Heart left ventricle (tissue), 16 donors: ENCODE measurements at regions not wholly inside any gene's neighbourhood (a gene's known extent, or its start where the extent isn't known, plus 50 kb on each side); places are given as distances from the start of the nearest gene placed in this dataset.

Experiments used
- ATAC-seq, 4 donors: fragments of 200-7000 bp; cut with Tn5 transposase; one replicate each; pipeline ENCODE4 v1.9.1; 2020 to 2022; ENCODE audit warnings: moderate library complexity in 4 of 4, mild to moderate bottlenecking in 3 of 4, moderate number of reproducible peaks in 1 of 4
- DNase-seq, 5 donors: peaks; one replicate each; pipeline ENCODE4 v3.0.0-alpha.2; 2020
- H3K27ac ChIP-seq, 12 donors: fragments of 200-600 bp; sonication (generic) in 4 of 12; one replicate each; pipeline versions ENCODE4 v1.5.0 to v1.8.0; 2016 to 2022; ENCODE audit warnings: mild to moderate bottlenecking in 2 of 12
- H3K27me3 ChIP-seq, 9 donors: fragments of 200-600 bp; sonication (generic) in 2 of 9; one replicate each; pipeline versions ENCODE4 v1.5.1 to v1.8.0; 2016 to 2022; ENCODE audit warnings: mild to moderate bottlenecking in 3 of 9
- H3K36me3 ChIP-seq, 9 donors: fragments of 200-600 bp; sonication (generic) in 2 of 9; one replicate each; pipeline versions ENCODE4 v1.5.0 to v1.8.0; 2018 to 2022; ENCODE audit warnings: mild to moderate bottlenecking in 2 of 9
- H3K4me1 ChIP-seq, 12 donors: fragments of 200-600 bp; sonication (generic) in 4 of 12; one replicate each; pipeline versions ENCODE4 v1.5.0 to v1.8.0; 2016 to 2022; ENCODE audit warnings: mild to moderate bottlenecking in 3 of 12
- H3K4me3 ChIP-seq, 12 donors: fragments of 200-600 bp; sonication (generic) in 4 of 12; one replicate each; pipeline versions ENCODE4 v1.5.0 to v1.8.0; 2017 to 2022; ENCODE audit warnings: mild to moderate bottlenecking in 9 of 12, moderate library complexity in 4 of 12
- H3K9me3 ChIP-seq, 12 donors: fragments of 200-600 bp; sonication (generic) in 4 of 12; one replicate each; pipeline versions ENCODE4 v1.5.0 to v1.8.0; 2016 to 2022; ENCODE audit warnings: mild to moderate bottlenecking in 1 of 12
- CTCF ChIP-seq, 12 donors: fragments of 200-600 bp; sonication (generic) in 4 of 12; IDR thresholded peaks; one replicate each; pipeline versions ENCODE4 v1.5.0 to v1.8.0; 2018 to 2022; ENCODE audit warnings: antibody characterized with exemption in 12 of 12, mild to moderate bottlenecking in 5 of 12
- POLR2A ChIP-seq, 2 donors: fragments of 450-650 bp; IDR thresholded peaks; one replicate each; pipeline ENCODE4 v1.6.1; 2017; ENCODE audit warnings: antibody characterized with exemption in 2 of 2, mild to moderate bottlenecking in 2 of 2, moderate library complexity in 2 of 2
- WGBS, 4 donors: extraction: QIAGEN DNeasy Blood & Tissue Kit in 2 of 4; methylation state at CpG; one replicate each; pipeline versions ENCODE4 v1.1.5 to v1.1.7; 2013 to 2018; 5-methylcytosine and 5-hydroxymethylcytosine counted together
- intact Hi-C, 10 donors: fragments of 100-400 bp; cut with DNase I; formaldehyde crosslinking; loops; one replicate each; pipeline versions ENCODE4 v1.11.1 to v1.14.2; 2022
- donor health status: ischemic (EF 13 %, LVEDD 7.1; RV severe dilation, severe dysfunction).
- donor health status: healthy with polysubstance abuse.
- donor health status: DM: no; HTN: yes; CAD: no.
- donor health status: DM: no; HTN: no; CAD: no.
- donor health status: ischemic (EF 25% LVEDD 6.9; RV normal size, moderate dysfunction).
- donor health status: ischemic (EF 25% LVEDD 5.7; RV mildly dilated, moderate dysfunction).
- donor health status: healthy.
- donor health status: DM: yes; HTN: yes; CAD: no.
- donor health status: ischemic (EF 35%, LVEDD 5.7; RV mildly dilated, moderate dysfunction).
- donor health status: nonischemic (EF 11% LVEDD 7.7; RV severe dilation, severe dysfunction).
- donor health status: DM: yes; HTN: yes; CAD: no.
- donor health status: PGD.
- donor health status: ischemic (EF 29% LVEDD 5.4; RV normal size, mild dysfunction).
- donor health status: nonischemic (EF 23%, LVEDD 6.1; RV moderate dilation, normal function).

DNA sequence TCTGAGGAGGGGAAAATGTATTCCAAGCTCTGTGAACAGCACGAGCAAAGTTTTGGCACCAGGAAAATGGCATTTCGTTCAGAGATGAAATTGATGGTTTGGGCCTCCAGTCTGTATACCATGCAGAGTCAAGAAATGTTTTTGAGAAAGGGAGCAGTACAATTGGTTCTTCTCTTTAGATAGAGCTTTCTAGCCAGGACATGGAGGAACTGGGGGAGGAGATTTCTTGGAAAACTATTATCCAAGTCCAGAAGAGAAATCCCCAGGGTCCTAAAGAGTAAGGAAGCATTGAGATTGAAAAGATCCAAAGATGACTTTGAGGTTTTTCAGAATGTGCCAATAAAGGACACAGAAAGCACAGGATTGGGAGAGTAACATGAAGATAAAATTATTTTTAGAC, 432.4 kb downstream of the TNS1 start:
- Histone ChIP-seq H3K4me1 (peaks cover 0 to 12% (median 0%) of the 10 kb centered on the region in 12 donors), H3K36me3 (no peaks in the 10 kb centered on the region), H3K27me3 (no peaks in the 10 kb centered on the region), H3K9me3 (peaks cover 0 to 9% (median 0%) of the 10 kb centered on the region in 12 donors), H3K4me3 (no peak overlapping the region), H3K27ac (no peak overlapping the region)
- peak in 2 of 4 donors; percentile 28 to 29 for ATAC-seq
- TF ChIP-seq POLR2A (IDR thresholded peaks at IDR 0.05) (no peak), CTCF (IDR thresholded peaks at IDR 0.05) (no peak)
- no peak for DNase-seq
- 76 to 87% (median 85%) methylated on average over 2 of the region's 2 CpGs for WGBS, 4 donors
- intact Hi-C loops: no loop called here

DNA sequence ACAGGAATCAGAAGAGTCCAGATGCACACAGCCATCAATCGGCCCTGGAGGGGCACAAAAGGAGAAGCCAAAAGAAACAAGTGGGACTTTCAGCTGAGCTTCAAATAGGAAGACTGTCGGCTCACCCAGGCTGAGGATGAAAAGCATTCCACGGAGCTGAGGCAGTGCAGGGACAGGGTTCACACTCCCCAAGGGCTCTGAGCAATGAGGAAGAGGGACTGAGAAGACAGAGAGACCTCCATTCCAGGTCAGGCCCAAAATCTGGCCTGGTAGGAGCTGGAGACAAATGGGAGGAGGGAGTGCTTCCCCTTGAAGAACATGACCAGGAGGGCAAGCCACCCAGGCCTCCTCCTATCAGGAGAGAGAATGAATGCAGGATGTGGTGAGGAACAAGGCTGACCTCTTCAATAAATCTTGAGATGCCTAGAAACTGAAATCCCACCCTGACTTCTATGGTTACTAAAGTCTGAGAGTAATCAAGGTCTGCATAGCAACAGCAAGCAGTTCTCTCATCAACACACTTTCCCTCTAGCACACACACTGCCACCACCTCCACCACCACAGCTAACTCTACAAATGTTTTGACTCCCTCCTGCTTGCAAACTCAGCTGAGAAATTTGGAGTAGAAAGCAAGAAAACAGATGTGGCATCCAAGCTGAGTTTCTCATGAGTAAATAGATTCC, 434.4 kb downstream of the TNS1 start:
- WGBS, 4 donors: 32 to 74% (median 53%) methylated on average over 3 of the region's 3 CpGs
- ATAC-seq (peak in 3 of 4 donors; percentile 30 to 53 (median 30)), DNase-seq (no peak)
- peaks cover 0 to 12% (median 0%) of the 10 kb centered on the region in 12 donors for H3K4me1 ChIP-seq
- H3K27ac ChIP-seq: no peak overlapping the region
- no peak overlapping the region for H3K4me3 ChIP-seq
- TF ChIP-seq POLR2A (IDR thresholded peaks at IDR 0.05) (no peak), CTCF (IDR thresholded peaks at IDR 0.05) (no peak)
- no peaks in the 10 kb centered on the region for H3K27me3 ChIP-seq
- no peaks in the 10 kb centered on the region for H3K36me3 ChIP-seq
- intact Hi-C loops: no loop called here
- H3K9me3 ChIP-seq: no peaks in the 10 kb centered on the region

GRCh38 chr2:217563565-217563964, 439.2 kb downstream of the TNS1 start:
- Histone ChIP-seq H3K27me3 (no peaks in the 10 kb centered on the region), H3K36me3 (no peaks in the 10 kb centered on the region), H3K9me3 (peaks cover 0 to 13% (median 0%) of the 10 kb centered on the region in 12 donors), H3K4me3 (no peak overlapping the region), H3K4me1 (peaks cover 0 to 5% (median 0%) of the 10 kb centered on the region in 12 donors), H3K27ac (no peak overlapping the region)
- intact Hi-C loops: no loop called here
- 90 to 96% (median 93%) methylated on average over 3 of the region's 3 CpGs for WGBS, 4 donors
- ATAC-seq: no peak
- TF ChIP-seq POLR2A (IDR thresholded peaks at IDR 0.05) (no peak), CTCF (IDR thresholded peaks at IDR 0.05) (no peak)
- no peak for DNase-seq

DNA sequence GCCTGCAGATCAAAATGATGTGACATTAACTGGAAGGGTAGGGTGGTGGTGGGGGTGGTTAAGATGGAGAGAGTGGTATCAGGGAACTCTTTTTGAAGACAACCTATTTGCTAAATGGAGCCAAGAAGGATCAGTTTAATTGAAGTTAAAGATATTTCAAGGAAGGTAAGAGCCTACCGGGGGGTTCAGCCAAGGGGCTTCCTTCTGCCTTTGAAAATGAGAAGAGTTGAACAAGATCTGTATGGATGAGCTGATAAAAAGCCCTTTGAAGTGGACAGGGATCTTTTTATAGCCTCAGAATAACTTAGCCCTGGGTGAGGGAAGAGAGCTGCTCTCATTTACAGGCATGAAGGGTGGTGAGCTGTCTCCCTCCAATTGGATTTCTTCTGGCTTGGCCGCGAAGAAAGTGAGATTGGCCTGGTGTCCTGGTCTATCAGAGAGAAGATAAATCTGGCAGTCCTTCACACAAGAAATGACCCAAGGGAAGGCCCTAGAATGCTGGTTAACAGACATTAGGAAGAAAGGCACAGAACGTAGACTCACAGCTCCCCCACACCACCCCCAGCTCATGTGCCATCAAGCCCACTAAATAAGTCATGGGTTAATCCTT, 439.8 kb downstream of the TNS1 start:
- DNase-seq: no peak
- Histone ChIP-seq H3K27ac (no peak overlapping the region), H3K36me3 (no peaks in the 10 kb centered on the region), H3K9me3 (peaks cover 0 to 13% (median 0%) of the 10 kb centered on the region in 12 donors), H3K4me1 (peaks cover 0 to 2% (median 0%) of the 10 kb centered on the region in 12 donors), H3K27me3 (no peaks in the 10 kb centered on the region), H3K4me3 (no peak overlapping the region)
- TF ChIP-seq CTCF (IDR thresholded peaks at IDR 0.05) (no peak), POLR2A (IDR thresholded peaks at IDR 0.05) (no peak)
- WGBS, 4 donors: 78 to 90% (median 86%) methylated on average over 4 of the region's 4 CpGs
- no peak for ATAC-seq
- intact Hi-C loops: no loop called here
